LoVo (cell line): ENCODE measurements at regions not wholly inside any gene's neighbourhood (a gene's known extent, or its start where the extent isn't known, plus 50 kb on each side); places are given as distances from the start of the nearest gene placed in this dataset.
A peak's percentile ranks its signal among the peaks of the same experiment; 100 is the strongest.
"Not testable (repeated sequence)": the region's sequence is repeated elsewhere in the genome, so short reads cannot be mapped to it uniquely, and the experiment has no call there.

Experiments
- DNase-seq: peaks from one replicate; pipeline ENCODE4 v3.0.0-alpha.2; 2016; ENCODE audit warnings: low spot score

- peak; percentile 29 for DNase-seq
Measured at GRCh38 chr5:126234563-126235195, 188.5 kb upstream of the GRAMD2B start.

DNA sequence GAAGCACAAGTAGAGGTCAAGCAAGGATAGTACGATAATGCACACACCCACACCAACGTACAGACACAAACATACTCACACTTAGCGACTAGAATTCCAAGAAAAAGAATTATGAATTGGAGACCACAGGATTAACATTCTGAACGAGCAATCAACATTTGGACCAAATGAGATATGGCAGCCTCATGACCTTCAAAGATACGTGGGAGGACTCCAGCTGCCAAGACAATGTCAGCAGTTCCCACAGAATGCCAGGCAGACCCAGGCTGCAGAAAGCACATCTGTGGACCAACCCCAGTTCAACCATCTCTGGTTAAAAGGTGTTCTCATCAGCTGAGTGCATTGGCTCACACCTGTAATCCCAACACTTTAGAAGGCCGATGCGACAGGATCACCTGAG, 187.6 kb upstream of the GRAMD2B start:
- DNase-seq, result no peak

GRCh38 chr5:126236994-126237393, 186.2 kb upstream of the GRAMD2B start:
- no peak for DNase-seq

DNA sequence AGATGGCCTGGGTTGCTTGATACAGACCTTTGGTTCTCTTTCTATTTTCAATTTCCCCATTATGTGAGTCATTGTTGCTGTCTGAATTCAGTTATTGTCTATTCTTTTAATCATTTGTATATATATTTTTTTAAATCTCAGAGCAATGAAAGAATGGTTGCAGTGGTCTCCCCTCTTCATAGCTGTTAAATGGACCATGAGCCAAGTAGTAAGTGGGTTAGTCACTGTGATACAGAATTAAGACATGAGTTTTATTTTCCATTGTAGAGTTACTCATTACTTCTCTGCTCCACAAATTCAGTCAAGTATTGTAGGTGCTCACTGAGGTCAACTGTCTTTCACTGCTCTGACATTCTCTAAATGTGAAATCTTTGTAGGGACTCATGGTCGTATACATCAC, 174.6 kb upstream of the GRAMD2B start:
- DNase-seq, result no peak

- DNase-seq, result no peak
Measured at GRCh38 chr5:126251024-126251423, 172.2 kb upstream of the GRAMD2B start.

- DNase-seq, result no peak
Measured at GRCh38 chr5:126253406-126253805, 169.8 kb upstream of the GRAMD2B start.

DNA sequence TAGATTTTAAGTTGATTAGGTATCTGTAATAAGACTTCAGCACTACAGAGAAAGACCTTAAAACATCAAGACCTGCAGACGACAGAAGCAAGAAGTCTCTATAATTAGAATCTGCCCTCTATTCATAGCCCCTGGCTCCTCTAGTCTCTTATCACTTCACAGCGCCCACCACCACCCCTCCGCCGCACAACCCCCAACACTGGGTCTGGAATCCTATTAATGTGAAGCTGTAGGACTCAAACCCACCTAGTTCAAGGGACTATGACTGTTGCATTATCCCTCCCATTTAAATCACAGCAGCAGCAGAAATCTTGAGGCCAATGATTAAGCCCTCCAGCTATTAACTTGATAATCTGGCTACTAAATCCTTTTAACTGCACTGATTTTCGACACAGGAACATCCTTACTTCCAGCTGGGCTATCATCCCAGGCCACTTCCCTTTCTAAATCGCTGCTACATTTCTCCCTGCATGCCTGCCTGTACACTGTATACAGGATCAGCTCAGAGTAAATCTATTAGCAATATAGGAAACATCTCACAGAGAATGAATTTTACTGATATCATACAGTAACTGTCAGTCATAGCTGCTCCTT, 159.5 kb upstream of the GRAMD2B start:
- DNase-seq, result no peak

GRCh38 chr5:126265917-126266316, 157.3 kb upstream of the GRAMD2B start:
- no peak for DNase-seq

DNA sequence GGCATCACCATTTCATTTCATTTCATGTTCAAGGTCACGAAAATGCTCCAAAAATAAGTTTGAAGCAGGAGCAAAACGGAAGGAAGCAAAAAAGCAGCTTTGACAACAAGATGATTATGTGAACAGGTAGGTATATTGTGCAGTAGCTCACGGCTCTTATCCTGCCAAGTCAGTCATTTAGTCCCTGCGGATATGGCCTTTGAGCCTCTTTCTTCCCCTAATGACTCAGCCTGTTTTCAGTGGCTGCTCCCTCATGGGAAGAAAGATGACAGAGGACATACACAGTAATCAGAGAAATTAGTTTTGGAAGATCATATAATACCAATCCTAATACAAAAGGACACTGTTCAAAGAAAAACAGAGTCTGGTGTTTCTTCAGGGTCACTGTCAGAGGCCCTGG, 155.8 kb upstream of the GRAMD2B start:
- no peak for DNase-seq

DNA sequence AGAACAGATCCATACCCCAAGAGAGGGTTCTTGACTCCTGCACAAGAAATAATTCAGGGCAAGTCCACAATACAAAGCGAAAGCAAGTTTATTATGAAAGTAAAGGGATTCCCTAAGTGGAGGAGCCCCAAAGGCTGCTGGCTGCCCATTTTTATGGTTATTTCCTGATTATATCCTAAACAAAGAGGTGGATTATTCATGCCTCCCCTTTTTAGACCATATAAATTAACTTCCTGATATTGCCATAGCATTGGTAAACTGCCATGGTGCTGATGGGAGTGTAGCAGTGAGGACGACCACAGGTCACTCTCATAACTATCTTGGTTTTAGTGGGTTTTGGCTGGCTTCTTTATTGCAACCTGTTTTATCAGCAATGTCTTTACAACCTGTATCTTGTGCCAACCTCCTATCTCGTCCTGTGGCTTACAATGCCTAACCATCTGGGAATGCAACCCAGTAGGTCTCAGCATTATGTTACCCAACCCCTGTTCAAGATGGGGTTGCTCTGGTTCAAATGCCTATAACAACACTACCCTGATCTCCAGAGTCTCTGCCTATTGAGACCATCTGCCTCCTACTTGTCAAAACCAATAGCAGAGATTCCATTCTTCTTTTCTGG, 154.4 kb upstream of the GRAMD2B start:
- DNase-seq, result peak; percentile 10

GRCh38 chr5:126269511-126269910, 153.7 kb upstream of the GRAMD2B start:
- no peak for DNase-seq

DNA sequence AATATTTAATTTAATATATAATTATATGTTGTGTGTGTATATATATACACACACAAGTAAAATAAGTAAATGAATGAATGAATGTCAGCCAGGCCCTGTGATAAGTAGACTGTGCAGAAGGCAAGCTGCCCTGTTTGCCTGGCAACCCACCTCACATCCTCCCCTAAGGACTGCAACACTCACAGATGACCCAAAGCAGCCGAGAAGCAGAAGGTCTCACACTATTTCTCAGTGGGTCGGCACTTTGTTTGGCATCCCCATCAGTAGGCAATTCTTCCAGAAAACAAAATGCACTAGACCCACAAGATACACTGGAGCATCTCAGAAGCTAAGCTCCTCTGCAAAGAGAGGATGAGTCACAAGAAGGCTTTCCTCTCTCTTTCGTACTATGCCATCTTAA, 152.1 kb upstream of the GRAMD2B start:
- no peak for DNase-seq

GRCh38 chr5:126274076-126274762, 149.0 kb upstream of the GRAMD2B start:
- no peak for DNase-seq

- DNase-seq, result no peak
Measured at GRCh38 chr5:126274763-126275125, 148.5 kb upstream of the GRAMD2B start.

GRCh38 chr5:126277762-126278161, 145.4 kb upstream of the GRAMD2B start:
- DNase-seq, result no peak

DNA sequence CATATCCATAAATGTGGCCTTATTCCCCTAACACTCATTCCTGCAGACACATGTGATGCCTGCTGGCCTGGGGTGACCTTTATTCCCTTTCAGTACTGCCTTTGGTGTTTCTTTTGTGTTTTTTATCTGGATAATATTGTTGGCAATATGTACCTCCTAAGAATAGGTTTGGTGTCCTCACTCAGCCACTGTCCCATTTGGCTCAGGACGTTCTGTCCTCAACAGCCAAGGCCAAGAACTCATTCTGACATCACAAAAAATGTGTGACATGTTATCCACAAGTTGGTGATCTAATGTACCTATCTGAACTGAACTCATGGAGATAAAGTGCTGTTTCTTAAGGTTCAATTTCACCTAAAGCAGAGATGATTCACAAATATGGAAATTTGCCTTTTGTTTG, 142.9 kb upstream of the GRAMD2B start:
- no peak for DNase-seq

GRCh38 chr5:126280846-126281245, 142.4 kb upstream of the GRAMD2B start:
- no peak for DNase-seq

- DNase-seq, result no peak
Measured at GRCh38 chr5:126284977-126285696, 138.1 kb upstream of the GRAMD2B start.

- not testable (repeated sequence) for DNase-seq
Measured at GRCh38 chr5:126296121-126296520, 127.1 kb upstream of the GRAMD2B start.

DNA sequence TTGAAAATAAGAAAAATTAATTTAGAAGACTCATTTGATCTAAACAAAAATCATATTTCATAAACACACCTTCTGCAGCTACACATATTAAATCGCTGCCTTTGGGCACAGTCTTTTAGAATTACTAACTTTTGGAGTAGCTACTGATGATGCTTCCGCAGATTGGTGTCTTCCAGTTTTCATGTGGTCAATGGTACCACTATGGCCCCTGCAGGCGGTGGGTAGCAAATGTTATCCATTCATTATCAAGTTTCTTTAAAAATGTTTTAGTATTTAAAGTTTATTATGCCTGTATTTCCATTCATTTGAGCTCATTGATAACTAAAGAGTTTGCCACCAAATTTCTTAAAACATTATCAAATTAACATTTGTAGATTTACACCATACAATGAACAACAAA, 122.9 kb upstream of the GRAMD2B start:
- no peak for DNase-seq

- no peak for DNase-seq
Measured at GRCh38 chr5:126301056-126301455, 122.2 kb upstream of the GRAMD2B start.

DNA sequence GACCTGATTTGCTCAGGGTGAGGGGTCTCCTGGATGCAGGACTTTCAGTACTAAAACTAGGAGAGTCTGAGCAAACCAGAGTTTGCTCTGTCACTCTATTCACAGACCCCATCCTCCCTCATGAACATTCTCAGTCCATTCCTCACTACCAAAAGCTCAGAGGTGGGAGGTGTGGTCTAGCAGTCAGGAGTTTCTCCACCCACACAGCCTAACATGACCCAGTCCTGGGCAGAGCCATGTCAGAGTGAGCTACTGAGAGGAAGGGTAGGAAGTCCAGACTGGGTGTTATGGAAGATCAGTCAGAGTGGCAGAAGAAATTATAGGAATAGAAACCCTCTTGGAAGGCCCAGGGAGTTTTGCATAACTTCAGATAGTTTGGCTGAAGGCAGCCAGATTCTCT, 113.3 kb upstream of the GRAMD2B start:
- no peak for DNase-seq

GRCh38 chr5:126311766-126312165, 111.4 kb upstream of the GRAMD2B start:
- DNase-seq, result no peak
